HUES6 (cell line): ENCODE measurements at regions not wholly inside any gene's neighbourhood (a gene's known extent, or its start where the extent isn't known, plus 50 kb on each side); places are given as distances from the start of the nearest gene placed in this dataset.
"Not testable (repeated sequence)": the region's sequence is repeated elsewhere in the genome, so short reads cannot be mapped to it uniquely, and the experiment has no call there.

Experiments
- H3K27ac ChIP-seq: 2 replicates; pipeline ENCODE4 v1.7.0; 2013; ENCODE audit warnings: low read depth, mild to moderate bottlenecking, low read length, inconsistent platforms
- H3K27me3 ChIP-seq: 2 replicates; pipeline ENCODE4 v1.6.1; 2013; ENCODE audit warnings: low read length; ENCODE audit not compliant: control insufficient read depth, insufficient read depth
- H3K36me3 ChIP-seq: 2 replicates; pipeline ENCODE4 v1.6.1; 2013; ENCODE audit warnings: low read length; ENCODE audit not compliant: control insufficient read depth, insufficient read depth
- H3K4me1 ChIP-seq: 2 replicates; pipeline ENCODE4 v1.6.1; 2013; ENCODE audit warnings: low read length; ENCODE audit not compliant: control insufficient read depth, insufficient read depth
- H3K4me3 ChIP-seq: 2 replicates; pipeline ENCODE4 v1.5.1; 2013; ENCODE audit warnings: low read depth, low read length
- H3K9ac ChIP-seq: one replicate; pipeline ENCODE4 v1.6.1; 2013; ENCODE audit warnings: mild to moderate bottlenecking, low read length
- H3K9me3 ChIP-seq: 2 replicates; pipeline ENCODE4 v1.6.1; 2013; ENCODE audit warnings: low read depth, low read length; ENCODE audit not compliant: control insufficient read depth, insufficient read depth

- not testable (repeated sequence) for H3K36me3 ChIP-seq, H3K27ac ChIP-seq, H3K4me3 ChIP-seq, H3K9ac ChIP-seq, H3K27me3 ChIP-seq, H3K4me1 ChIP-seq
- peaks cover 51% of the 10 kb centered on the region for H3K9me3 ChIP-seq
These were observed 195.8 kb upstream of the TPTE start for GRCh38 chr21:10325546-10325945.

- not testable (repeated sequence) for H3K36me3 ChIP-seq, H3K27ac ChIP-seq
These were observed 195.2 kb upstream of the TPTE start for GRCh38 chr21:10326146-10326545.

GRCh38 chr21:10328646-10329045, 192.7 kb upstream of the TPTE start:
- H3K36me3 ChIP-seq, H3K4me3 ChIP-seq, H3K27ac ChIP-seq, H3K4me1 ChIP-seq, H3K9ac ChIP-seq, H3K27me3 ChIP-seq: not testable (repeated sequence)
- H3K9me3 ChIP-seq, result peaks cover 79% of the 10 kb centered on the region

More at GRCh38 chr21:10326146-10326545, 195.2 kb upstream of the TPTE start:
- H3K4me3 ChIP-seq, H3K27me3 ChIP-seq, H3K9ac ChIP-seq, H3K4me1 ChIP-seq: not testable (repeated sequence)
- peaks cover 57% of the 10 kb centered on the region for H3K9me3 ChIP-seq

GRCh38 chr21:10330641-10331119, 190.7 kb upstream of the TPTE start:
- not testable (repeated sequence) for H3K36me3 ChIP-seq, H3K27me3 ChIP-seq, H3K9ac ChIP-seq, H3K27ac ChIP-seq, H3K4me1 ChIP-seq, H3K4me3 ChIP-seq
- peaks cover 81% of the 10 kb centered on the region for H3K9me3 ChIP-seq

GRCh38 chr21:10331134-10331533, 190.2 kb upstream of the TPTE start:
- peaks cover 82% of the 10 kb centered on the region for H3K9me3 ChIP-seq
- H3K4me3 ChIP-seq, result not testable (repeated sequence)

GRCh38 chr21:10332935-10333334, 188.4 kb upstream of the TPTE start:
- peaks cover 77% of the 10 kb centered on the region for H3K9me3 ChIP-seq

More at GRCh38 chr21:10331134-10331533, 190.2 kb upstream of the TPTE start:
- not testable (repeated sequence) for H3K9ac ChIP-seq, H3K36me3 ChIP-seq, H3K4me1 ChIP-seq, H3K27me3 ChIP-seq, H3K27ac ChIP-seq

GRCh38 chr21:10334391-10334790, 187.0 kb upstream of the TPTE start:
- H3K4me3 ChIP-seq, H3K4me1 ChIP-seq, H3K36me3 ChIP-seq, H3K27me3 ChIP-seq, H3K9ac ChIP-seq, H3K27ac ChIP-seq: not testable (repeated sequence)
- H3K9me3 ChIP-seq, result peaks cover 77% of the 10 kb centered on the region

More at GRCh38 chr21:10332935-10333334, 188.4 kb upstream of the TPTE start:
- not testable (repeated sequence) for H3K4me1 ChIP-seq, H3K27me3 ChIP-seq, H3K9ac ChIP-seq, H3K36me3 ChIP-seq, H3K27ac ChIP-seq, H3K4me3 ChIP-seq

GRCh38 chr21:10342261-10342956, 179.0 kb upstream of the TPTE start:
- not testable (repeated sequence) for H3K4me1 ChIP-seq, H3K4me3 ChIP-seq, H3K27me3 ChIP-seq, H3K27ac ChIP-seq, H3K36me3 ChIP-seq, H3K9ac ChIP-seq
- H3K9me3 ChIP-seq, result peaks cover 78% of the 10 kb centered on the region

GRCh38 chr21:10343146-10343935, 178.0 kb upstream of the TPTE start:
- not testable (repeated sequence) for H3K9ac ChIP-seq, H3K27ac ChIP-seq, H3K36me3 ChIP-seq, H3K4me1 ChIP-seq, H3K27me3 ChIP-seq, H3K4me3 ChIP-seq
- H3K9me3 ChIP-seq, result peaks cover 79% of the 10 kb centered on the region

GRCh38 chr21:10344266-10344665, 177.1 kb upstream of the TPTE start:
- H3K27ac ChIP-seq, H3K36me3 ChIP-seq, H3K4me3 ChIP-seq, H3K4me1 ChIP-seq, H3K27me3 ChIP-seq, H3K9ac ChIP-seq: not testable (repeated sequence)
- peaks cover 78% of the 10 kb centered on the region for H3K9me3 ChIP-seq

- peaks cover 73% of the 10 kb centered on the region for H3K9me3 ChIP-seq
These were observed 176.2 kb upstream of the TPTE start for GRCh38 chr21:10345178-10345612.

More at GRCh38 chr21:10345178-10345612, 176.2 kb upstream of the TPTE start:
- H3K9ac ChIP-seq, H3K27ac ChIP-seq, H3K36me3 ChIP-seq, H3K27me3 ChIP-seq, H3K4me1 ChIP-seq: not testable (repeated sequence)
- peak overlapping the region; percentile 12; the same call in 1 of the 2 replicates for H3K4me3 ChIP-seq
